T-cell (primary cell): ENCODE measurements at regions not wholly inside any gene's neighbourhood (a gene's known extent, or its start where the extent isn't known, plus 50 kb on each side); places are given as distances from the start of the nearest gene placed in this dataset.
"Not testable (repeated sequence)": the region's sequence is repeated elsewhere in the genome, so short reads cannot be mapped to it uniquely, and the experiment has no call there.

Source experiments
- ATAC-seq, 4 experiments: fragments of 200-7000 bp in 3 of 4; fragments of 150-1000 bp in 1 of 4; cut with Tn5 transposase; replicated peaks in 1 of 4; 1 replicate in 3 of 4; 2 replicates in 1 of 4; pipeline ENCODE4 v1.10.0; 2021; ENCODE audit warnings: moderate library complexity in 3 of 4, mild to moderate bottlenecking in 2 of 4, moderate number of reproducible peaks in 1 of 4
- CTCF ChIA-PET, 2 donors: fragments of 300-600 bp; sonication (Branson Sonifier 250); formaldehyde crosslinking; loops; one replicate each; lab custom pipeline; 2022; ENCODE audit warnings: antibody characterized with exemption in 2 of 2; lab: Charles Lee
- POLR2A ChIA-PET, 2 donors: fragments of 300-600 bp; sonication (Branson Sonifier 250); formaldehyde crosslinking; loops; one replicate each; lab custom pipeline; 2022; ENCODE audit warnings: antibody characterized with exemption in 2 of 2; lab: Charles Lee
- DNase-seq, 35 experiments: peaks; one replicate each; pipeline versions ENCODE4 v3.0.0 to v3.0.0-alpha.2; 2013 to 2023
- H3K27ac ChIP-seq: one replicate; pipeline ENCODE4 v1.5.1; 2013; ENCODE audit warnings: low read length
- H3K27me3 ChIP-seq, 2 experiments: replicated peaks in 1 of 2; 1 replicate in 1 of 2; 2 replicates in 1 of 2; pipeline versions ENCODE4 v1.6.1 to v1.7.0; 2013; ENCODE audit warnings: low read length in 1 of 2, mixed read lengths in 1 of 2; ENCODE audit not compliant: control insufficient read depth in 2 of 2, insufficient read depth in 2 of 2; ENCODE audit errors: extremely low read depth in 1 of 2
- H3K36me3 ChIP-seq, 2 donors: 1 replicate in 1 of 2; 2 replicates in 1 of 2; pipeline versions ENCODE4 v1.6.1 to v1.7.0; 2013; ENCODE audit warnings: low read length in 1 of 2; ENCODE audit not compliant: control insufficient read depth in 2 of 2, insufficient read depth in 1 of 2; ENCODE audit errors: extremely low read depth in 1 of 2
- H3K4me1 ChIP-seq, 2 experiments: 1 replicate in 1 of 2; 2 replicates in 1 of 2; pipeline versions ENCODE4 v1.6.1 to v1.7.0; 2013; ENCODE audit warnings: low read length in 2 of 2, mixed read lengths in 1 of 2; ENCODE audit not compliant: insufficient read depth in 2 of 2, control insufficient read depth in 1 of 2; ENCODE audit errors: extremely low read depth in 1 of 2
- H3K4me3 ChIP-seq, 2 donors: 1 replicate in 1 of 2; 2 replicates in 1 of 2; pipeline versions ENCODE4 v1.5.1 to v1.7.0; 2013; ENCODE audit warnings: mild to moderate bottlenecking in 2 of 2, low read length in 1 of 2, moderate library complexity in 1 of 2; ENCODE audit not compliant: control insufficient read depth in 1 of 2; ENCODE audit errors: extremely low read depth in 1 of 2
- H3K9me3 ChIP-seq: 2 replicates; pipeline ENCODE4 v1.7.0; 2013
- H3K27ac Mint-ChIP-seq, 2 donors: one replicate each; pipeline ENCODE4 v1.8.0; 2020 to 2021; ENCODE audit warnings: mild to moderate bottlenecking in 2 of 2, mixed read lengths in 2 of 2
- H3K27me3 Mint-ChIP-seq, 2 donors: one replicate each; pipeline ENCODE4 v1.8.0; 2021 to 2022; ENCODE audit warnings: mixed read lengths in 2 of 2
- H3K36me3 Mint-ChIP-seq: one replicate; pipeline ENCODE4 v1.8.0; 2021; ENCODE audit warnings: mixed read lengths
- H3K4me1 Mint-ChIP-seq, 3 donors: one replicate each; pipeline ENCODE4 v1.8.0; 2020 to 2022; ENCODE audit warnings: mixed read lengths in 3 of 3, mild to moderate bottlenecking in 1 of 3
- H3K4me3 Mint-ChIP-seq, 3 donors: one replicate each; pipeline ENCODE4 v1.8.0; 2020 to 2022; ENCODE audit warnings: mild to moderate bottlenecking in 3 of 3, mixed read lengths in 3 of 3, moderate library complexity in 3 of 3
- H3K9me3 Mint-ChIP-seq, 3 donors: one replicate each; pipeline ENCODE4 v1.8.0; 2020 to 2022; ENCODE audit warnings: mixed read lengths in 3 of 3
- WGBS: methylation state at CpG from one replicate; pipeline ENCODE4 v1.1.5; 2013; ENCODE audit warnings: missing lambda C conversion rate; ENCODE audit not compliant: insufficient coverage; 5-methylcytosine and 5-hydroxymethylcytosine counted together

DNA sequence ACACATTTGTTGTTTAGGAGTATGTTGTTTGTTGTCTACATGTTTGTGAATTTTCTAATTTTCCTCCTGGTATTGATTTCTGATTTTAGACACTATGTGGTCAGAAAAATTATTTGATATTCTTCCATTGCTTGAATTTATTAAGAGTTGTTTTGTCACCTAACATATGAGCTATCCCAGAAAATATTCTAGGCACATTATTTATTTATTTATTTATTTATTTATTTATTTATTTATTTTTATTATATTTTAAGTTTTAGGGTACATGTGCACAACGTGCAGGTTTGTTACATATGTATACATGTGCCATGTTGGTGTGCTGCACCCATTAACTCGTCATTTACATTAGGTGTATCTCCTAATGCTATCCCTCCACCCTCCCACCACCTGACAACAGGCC lies 320.8 kb upstream of the CCNG1 start:
- CTCF ChIA-PET, H3K36me3 Mint-ChIP-seq, H3K4me3 Mint-ChIP-seq, POLR2A ChIA-PET, H3K4me1 Mint-ChIP-seq, DNase-seq, H3K9me3 ChIP-seq, ATAC-seq, H3K4me1 ChIP-seq, H3K4me3 ChIP-seq, H3K27me3 Mint-ChIP-seq, H3K27ac ChIP-seq, H3K27ac Mint-ChIP-seq, H3K27me3 ChIP-seq, H3K36me3 ChIP-seq: not testable (repeated sequence)
- WGBS: no CpG with 5 or more reads among the region's 2 CpGs
- peaks cover 9 to 25% (median 15%) of the 10 kb centered on the region in 3 donors for H3K9me3 Mint-ChIP-seq

DNA sequence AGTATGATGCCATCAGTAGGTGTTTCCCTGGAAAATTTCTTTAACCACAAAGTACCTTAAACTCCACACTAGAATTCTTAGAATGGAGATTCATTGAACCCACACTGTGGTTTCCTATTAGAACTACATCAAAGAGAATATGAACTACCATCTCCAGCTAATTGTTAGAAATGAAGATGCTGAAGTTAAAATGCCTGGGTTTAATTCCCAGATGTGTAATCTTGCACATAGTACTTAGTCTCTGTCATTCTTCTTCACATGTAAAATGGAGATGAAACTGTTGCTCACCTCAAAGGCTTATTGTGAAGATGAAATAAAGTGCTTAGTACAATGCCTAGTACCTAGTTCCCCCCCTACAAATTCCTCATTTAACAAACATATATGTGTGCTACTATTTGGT lies 303.3 kb upstream of the CCNG1 start:
- no peaks in the 10 kb centered on the region for H3K9me3 ChIP-seq
- no peak overlapping the region for H3K4me3 ChIP-seq
- no peaks in the 10 kb centered on the region for H3K27me3 ChIP-seq
- H3K4me1 Mint-ChIP-seq: no peaks in the 10 kb centered on the region
- H3K4me1 ChIP-seq: no peaks in the 10 kb centered on the region
- no peak overlapping the region for H3K27ac ChIP-seq
- CTCF ChIA-PET: no interaction called here
- DNase-seq (no peak), ATAC-seq (no peak)
- POLR2A ChIA-PET: no interaction called here
- H3K27me3 Mint-ChIP-seq: no peaks in the 10 kb centered on the region
- no peaks in the 10 kb centered on the region for H3K36me3 Mint-ChIP-seq
- H3K9me3 Mint-ChIP-seq: peaks cover under 1 to 11% (median 10%) of the 10 kb centered on the region in 3 donors
- H3K36me3 ChIP-seq: no peaks in the 10 kb centered on the region
- H3K27ac Mint-ChIP-seq: no peak overlapping the region
- H3K4me3 Mint-ChIP-seq: no peak overlapping the region

DNA sequence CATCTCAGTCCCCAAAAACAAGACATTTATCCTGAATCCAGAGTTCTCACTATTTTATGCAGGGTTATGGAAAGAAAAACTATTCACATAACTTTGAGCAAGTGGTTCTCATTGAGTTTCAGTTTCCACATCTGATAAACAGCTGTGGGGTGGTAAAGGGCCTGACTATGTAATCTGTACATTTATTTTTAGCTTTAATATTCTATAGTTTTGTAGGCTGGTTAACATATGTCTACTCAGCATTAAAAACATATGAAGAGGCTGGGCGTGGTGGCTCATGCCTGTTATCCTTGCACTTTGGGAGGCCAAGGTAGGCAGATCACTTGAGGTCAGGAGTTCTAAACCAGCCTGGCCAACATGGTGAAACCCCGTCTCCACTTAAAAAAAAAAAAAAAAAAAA lies 301.5 kb upstream of the CCNG1 start:
- POLR2A ChIA-PET: no interaction called here
- Histone ChIP-seq H3K9me3 (no peaks in the 10 kb centered on the region), H3K36me3 (no peaks in the 10 kb centered on the region), H3K27ac (no peak overlapping the region), H3K27me3 (no peaks in the 10 kb centered on the region), H3K4me1 (no peaks in the 10 kb centered on the region), H3K4me3 (no peak overlapping the region)
- H3K27ac Mint-ChIP-seq: no peak overlapping the region
- WGBS: no CpG with 5 or more reads among the region's 2 CpGs
- DNase-seq (no peak), ATAC-seq (no peak)
- H3K4me3 Mint-ChIP-seq: no peak overlapping the region
- H3K4me1 Mint-ChIP-seq: no peaks in the 10 kb centered on the region
- CTCF ChIA-PET: no interaction called here
- no peaks in the 10 kb centered on the region for H3K36me3 Mint-ChIP-seq
- H3K9me3 Mint-ChIP-seq: peaks cover 8 to 18% (median 14%) of the 10 kb centered on the region in 3 donors
- H3K27me3 Mint-ChIP-seq: no peaks in the 10 kb centered on the region

DNA sequence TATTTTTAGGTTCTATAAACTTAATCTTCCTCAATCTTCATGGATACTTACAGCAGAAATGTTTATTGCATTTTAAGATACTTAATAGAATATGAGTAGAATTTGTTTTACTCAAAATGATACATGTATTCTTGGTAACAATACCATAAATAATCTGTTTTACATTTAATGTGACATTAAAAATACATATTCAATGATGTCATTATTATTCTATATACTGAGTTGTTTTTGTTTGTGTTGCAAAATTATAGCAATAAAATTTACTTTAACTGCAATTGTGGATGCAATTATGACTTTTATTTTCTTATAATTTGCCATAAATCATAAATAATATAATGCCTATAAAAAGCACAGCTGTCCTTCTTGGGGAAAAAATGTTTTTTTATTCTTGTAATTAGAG lies 275.9 kb upstream of the CCNG1 start:
- Histone ChIP-seq H3K27me3 (no peaks in the 10 kb centered on the region), H3K4me1 (no peaks in the 10 kb centered on the region), H3K36me3 (no peaks in the 10 kb centered on the region), H3K4me3 (no peak overlapping the region), H3K27ac (no peak overlapping the region), H3K9me3 (no peaks in the 10 kb centered on the region)
- no peaks in the 10 kb centered on the region for H3K27me3 Mint-ChIP-seq
- H3K36me3 Mint-ChIP-seq: no peaks in the 10 kb centered on the region
- H3K9me3 Mint-ChIP-seq: peaks cover 7 to 18% (median 17%) of the 10 kb centered on the region in 3 donors
- no peak overlapping the region for H3K27ac Mint-ChIP-seq
- H3K4me1 Mint-ChIP-seq: no peaks in the 10 kb centered on the region
- ATAC-seq: no peak
- no peak overlapping the region for H3K4me3 Mint-ChIP-seq
- ChIA-PET CTCF (no interaction called here), POLR2A (no interaction called here)
- DNase-seq: no peak

DNA sequence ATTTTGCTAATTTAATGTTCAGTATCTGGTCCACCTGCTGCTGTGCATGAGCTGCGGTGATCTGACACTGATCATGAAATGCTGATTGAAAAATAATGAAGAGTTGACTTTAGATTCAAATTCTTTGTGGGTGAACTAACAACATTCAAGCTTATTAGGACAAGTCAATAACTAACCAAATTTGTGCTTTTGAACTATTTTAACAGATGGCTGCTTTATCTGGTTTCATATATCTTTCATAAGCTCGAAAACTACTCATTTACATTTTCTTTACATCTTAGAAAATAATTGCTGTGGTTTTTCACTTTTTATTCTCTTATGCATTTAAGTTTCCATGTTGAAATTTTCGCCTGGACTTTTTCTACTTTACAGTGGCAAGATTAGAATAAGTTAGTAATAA lies 274.8 kb upstream of the CCNG1 start:
- no peaks in the 10 kb centered on the region for H3K9me3 ChIP-seq
- no peaks in the 10 kb centered on the region for H3K27me3 Mint-ChIP-seq
- H3K27ac Mint-ChIP-seq: no peak overlapping the region
- H3K4me1 ChIP-seq: no peaks in the 10 kb centered on the region
- no peak overlapping the region for H3K27ac ChIP-seq
- POLR2A ChIA-PET: no interaction called here
- no peaks in the 10 kb centered on the region for H3K36me3 Mint-ChIP-seq
- ATAC-seq (no peak), DNase-seq (no peak)
- peaks cover 9 to 20% (median 15%) of the 10 kb centered on the region in 3 donors for H3K9me3 Mint-ChIP-seq
- no peak overlapping the region for H3K4me3 Mint-ChIP-seq
- H3K36me3 ChIP-seq: no peaks in the 10 kb centered on the region
- H3K4me3 ChIP-seq: no peak overlapping the region
- no CpG with 5 or more reads among the region's 3 CpGs for WGBS
- no peaks in the 10 kb centered on the region for H3K27me3 ChIP-seq
- CTCF ChIA-PET: no interaction called here
- H3K4me1 Mint-ChIP-seq: no peaks in the 10 kb centered on the region

DNA sequence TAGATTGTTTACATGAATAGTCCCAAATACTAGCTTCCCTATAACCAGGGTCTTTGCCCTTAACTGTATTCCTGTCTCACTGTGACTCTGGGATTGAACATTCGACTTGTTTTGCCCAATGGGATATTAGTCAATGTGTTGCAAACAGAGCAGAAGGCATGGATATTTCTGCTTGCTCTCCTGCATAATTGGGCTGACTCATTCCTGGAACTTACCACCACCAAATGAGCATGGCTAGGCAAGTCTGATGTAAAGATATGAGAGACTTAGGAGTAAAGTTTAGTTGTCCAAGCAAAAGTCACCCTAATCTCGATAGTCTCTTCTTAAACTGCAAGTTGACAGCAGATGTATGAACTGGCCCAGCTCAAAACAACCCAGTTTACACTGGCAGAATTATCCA lies 273.5 kb upstream of the CCNG1 start:
- ATAC-seq (no peak), DNase-seq (no peak)
- Histone ChIP-seq H3K4me3 (no peak overlapping the region), H3K36me3 (no peaks in the 10 kb centered on the region), H3K9me3 (no peaks in the 10 kb centered on the region), H3K4me1 (no peaks in the 10 kb centered on the region), H3K27me3 (no peaks in the 10 kb centered on the region), H3K27ac (no peak overlapping the region)
- Mint-ChIP-seq H3K9me3 (peaks cover 10 to 25% (median 14%) of the 10 kb centered on the region in 3 donors), H3K36me3 (no peaks in the 10 kb centered on the region), H3K4me1 (no peaks in the 10 kb centered on the region), H3K27ac (no peak overlapping the region), H3K27me3 (no peaks in the 10 kb centered on the region), H3K4me3 (no peak overlapping the region)
- CTCF ChIA-PET: no interaction called here
- POLR2A ChIA-PET: no interaction called here
- WGBS: 80% methylated on average over 1 of the region's 2 CpGs

DNA sequence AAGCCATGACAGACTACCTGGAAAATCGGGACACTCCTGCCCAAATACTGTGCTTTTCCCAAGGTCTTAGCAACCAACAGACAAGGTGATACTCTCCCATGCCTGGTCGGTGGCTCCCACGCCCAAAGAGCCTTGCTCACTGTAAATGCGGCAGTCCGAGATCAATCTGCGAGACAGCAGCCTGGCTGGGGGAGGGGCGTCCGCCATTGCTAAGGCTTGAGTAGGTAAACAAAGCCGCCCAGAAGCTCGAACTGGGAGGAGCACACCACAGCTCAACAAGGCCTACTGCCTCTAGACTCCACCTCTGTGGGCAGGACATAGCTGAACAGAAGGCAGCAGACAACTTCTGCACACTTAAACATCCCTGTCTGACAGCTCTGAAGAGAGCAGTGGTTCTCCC lies 272.1 kb upstream of the CCNG1 start:
- Histone ChIP-seq H3K27me3 (no peaks in the 10 kb centered on the region), H3K9me3 (no peaks in the 10 kb centered on the region), H3K27ac (no peak overlapping the region), H3K4me1 (no peaks in the 10 kb centered on the region), H3K4me3 (no peak overlapping the region), H3K36me3 (no peaks in the 10 kb centered on the region)
- Mint-ChIP-seq H3K4me3 (no peak overlapping the region), H3K9me3 (peaks cover 10 to 26% (median 22%) of the 10 kb centered on the region in 3 donors), H3K36me3 (no peaks in the 10 kb centered on the region), H3K4me1 (no peaks in the 10 kb centered on the region), H3K27me3 (no peaks in the 10 kb centered on the region), H3K27ac (no peak overlapping the region)
- ChIA-PET POLR2A (no interaction called here), CTCF (no interaction called here)
- 86% methylated on average over 9 of the region's 10 CpGs for WGBS
- ATAC-seq: no peak
- DNase-seq: no peak
